PFSK-1 (cell line): ENCODE measurements at regions not wholly inside any gene's neighbourhood (a gene's known extent, or its start where the extent isn't known, plus 50 kb on each side); places are given as distances from the start of the nearest gene placed in this dataset.

Source experiments
- FOXP2 ChIP-seq: optimal IDR thresholded peaks from 2 replicates; pipeline ENCODE3; 2011; ENCODE audit warnings: borderline replicate concordance, control low read depth, inconsistent platforms; ENCODE audit not compliant: insufficient read depth; ENCODE audit errors: extremely low read length, extremely low read depth
- POLR2AphosphoS5 ChIP-seq: IDR thresholded peaks from 2 replicates; pipeline ENCODE4 v1.6.1; 2012; ENCODE audit warnings: low read depth, mild to moderate bottlenecking, control low read depth, low read length, moderate library complexity
- SIN3A ChIP-seq: IDR thresholded peaks from 2 replicates; pipeline ENCODE4 v1.6.1; 2012; ENCODE audit warnings: mild to moderate bottlenecking, low read length, moderate library complexity, borderline replicate concordance; ENCODE audit not compliant: insufficient read depth
- TAF1 ChIP-seq: IDR thresholded peaks from 2 replicates; pipeline ENCODE4 v1.6.1; 2012; ENCODE audit warnings: low read length, control low read depth, borderline replicate concordance; ENCODE audit not compliant: insufficient read depth
- TF ChIP-seq, protein P1 (sequence below), 2 experiments: IDR thresholded peaks; 2 replicates each; pipeline versions ENCODE4 v1.6.1 to v1.8.0; 2011 to 2012; ENCODE audit warnings: low read depth in 2 of 2, low read length in 2 of 2, control low read depth in 1 of 2, inconsistent platforms in 1 of 2, mild to moderate bottlenecking in 1 of 2, moderate library complexity in 1 of 2; ENCODE audit not compliant: insufficient read depth in 1 of 2

DNA sequence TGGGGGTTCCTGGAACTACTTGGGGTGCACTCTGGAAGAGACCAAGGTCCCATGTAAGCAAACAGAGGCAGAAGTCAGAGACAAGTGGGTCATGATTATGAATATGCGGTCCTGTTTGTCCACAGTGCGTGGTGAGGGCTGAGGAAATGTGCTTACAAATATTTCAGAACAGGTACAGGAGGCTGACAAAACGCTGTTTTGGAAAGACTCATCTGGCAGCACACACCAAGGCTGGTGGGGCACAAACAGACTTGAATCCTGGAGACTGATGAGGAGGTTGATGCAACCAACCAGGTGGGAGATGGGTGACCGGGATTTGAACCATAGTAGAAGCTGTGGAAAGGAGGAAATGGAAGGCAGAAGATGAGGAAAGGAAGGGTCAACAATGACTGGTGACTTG lies 83.8 kb downstream of the ADRB2 start:
- TF ChIP-seq TAF1 (no peak), POLR2AphosphoS5 (no peak), FOXP2 (no peak), SIN3A (no peak)
- TF ChIP-seq, protein P1, sequence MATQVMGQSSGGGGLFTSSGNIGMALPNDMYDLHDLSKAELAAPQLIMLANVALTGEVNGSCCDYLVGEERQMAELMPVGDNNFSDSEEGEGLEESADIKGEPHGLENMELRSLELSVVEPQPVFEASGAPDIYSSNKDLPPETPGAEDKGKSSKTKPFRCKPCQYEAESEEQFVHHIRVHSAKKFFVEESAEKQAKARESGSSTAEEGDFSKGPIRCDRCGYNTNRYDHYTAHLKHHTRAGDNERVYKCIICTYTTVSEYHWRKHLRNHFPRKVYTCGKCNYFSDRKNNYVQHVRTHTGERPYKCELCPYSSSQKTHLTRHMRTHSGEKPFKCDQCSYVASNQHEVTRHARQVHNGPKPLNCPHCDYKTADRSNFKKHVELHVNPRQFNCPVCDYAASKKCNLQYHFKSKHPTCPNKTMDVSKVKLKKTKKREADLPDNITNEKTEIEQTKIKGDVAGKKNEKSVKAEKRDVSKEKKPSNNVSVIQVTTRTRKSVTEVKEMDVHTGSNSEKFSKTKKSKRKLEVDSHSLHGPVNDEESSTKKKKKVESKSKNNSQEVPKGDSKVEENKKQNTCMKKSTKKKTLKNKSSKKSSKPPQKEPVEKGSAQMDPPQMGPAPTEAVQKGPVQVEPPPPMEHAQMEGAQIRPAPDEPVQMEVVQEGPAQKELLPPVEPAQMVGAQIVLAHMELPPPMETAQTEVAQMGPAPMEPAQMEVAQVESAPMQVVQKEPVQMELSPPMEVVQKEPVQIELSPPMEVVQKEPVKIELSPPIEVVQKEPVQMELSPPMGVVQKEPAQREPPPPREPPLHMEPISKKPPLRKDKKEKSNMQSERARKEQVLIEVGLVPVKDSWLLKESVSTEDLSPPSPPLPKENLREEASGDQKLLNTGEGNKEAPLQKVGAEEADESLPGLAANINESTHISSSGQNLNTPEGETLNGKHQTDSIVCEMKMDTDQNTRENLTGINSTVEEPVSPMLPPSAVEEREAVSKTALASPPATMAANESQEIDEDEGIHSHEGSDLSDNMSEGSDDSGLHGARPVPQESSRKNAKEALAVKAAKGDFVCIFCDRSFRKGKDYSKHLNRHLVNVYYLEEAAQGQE (IDR thresholded peaks at IDR 0.05; ENCODE audit: insufficient read depth in 1 of 2, low read depth in 2 of 2, low read length in 2 of 2): no peak

DNA sequence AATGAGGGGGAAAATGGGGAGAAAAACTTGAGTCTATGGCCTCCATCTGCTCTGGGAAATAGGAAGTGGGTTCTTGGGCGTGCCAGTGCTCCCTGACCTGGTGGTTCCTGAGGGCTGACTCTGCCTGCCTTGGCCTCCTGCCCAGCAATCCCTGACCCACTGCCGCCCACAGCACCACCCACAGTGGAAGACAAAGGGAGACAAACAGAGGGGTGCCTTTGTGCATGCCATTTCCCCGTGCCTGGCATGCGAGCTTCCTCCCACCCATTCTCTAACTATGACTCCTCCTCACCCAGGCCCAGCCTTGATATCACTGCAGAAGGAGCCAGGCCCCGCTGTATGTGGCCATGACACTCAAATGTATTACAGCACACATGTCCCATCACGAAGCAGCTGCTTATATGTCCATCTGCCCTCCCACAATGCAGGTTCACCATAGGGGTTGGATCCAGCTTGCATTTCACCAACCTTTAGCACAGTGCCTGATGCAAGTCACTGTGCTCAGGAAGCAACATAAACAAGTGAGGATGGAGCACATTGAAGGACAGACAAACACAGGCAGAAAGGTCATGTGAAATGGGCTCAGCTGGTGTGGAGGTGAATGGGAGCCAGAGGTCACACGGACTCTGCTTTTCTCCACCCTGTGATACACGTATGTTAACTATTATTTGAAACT lies 84.4 kb downstream of the ADRB2 start:
- TF ChIP-seq FOXP2 (no peak), POLR2AphosphoS5 (no peak)

GRCh38 chr5:148911386-148911785 lies 85.0 kb downstream of the ADRB2 start:
- TF ChIP-seq TAF1: no peak
- TF ChIP-seq FOXP2: no peak
- TF ChIP-seq, protein P1 (IDR thresholded peaks at IDR 0.05; ENCODE audit: insufficient read depth in 1 of 2, low read depth in 2 of 2, low read length in 2 of 2): no peak
- no peak for TF ChIP-seq POLR2AphosphoS5
- no peak for TF ChIP-seq SIN3A

GRCh38 chr5:148912146-148912545 lies 85.7 kb downstream of the ADRB2 start:
- TF ChIP-seq, protein P1 (IDR thresholded peaks at IDR 0.05; ENCODE audit: insufficient read depth in 1 of 2, low read depth in 2 of 2, low read length in 2 of 2): no peak
- TF ChIP-seq TAF1 (no peak), POLR2AphosphoS5 (no peak), SIN3A (no peak), FOXP2 (no peak)

- TF ChIP-seq SIN3A (no peak), TAF1 (no peak), POLR2AphosphoS5 (no peak), FOXP2 (no peak)
- TF ChIP-seq, protein P1 (IDR thresholded peaks at IDR 0.05; ENCODE audit: insufficient read depth in 1 of 2, low read depth in 2 of 2, low read length in 2 of 2): no peak
These were observed 86.4 kb downstream of the ADRB2 start for GRCh38 chr5:148912714-148913398.
